ENCODE measurements at regions not wholly inside any gene's neighbourhood (a gene's known extent, or its start where the extent isn't known, plus 50 kb on each side); places are given as distances from the start of the nearest gene placed in this dataset.

GRCh38 chr4:33272722-33273121 lies 2552.6 kb downstream of the PCDH7 start:
- TF ChIP-seq, protein P1, sequence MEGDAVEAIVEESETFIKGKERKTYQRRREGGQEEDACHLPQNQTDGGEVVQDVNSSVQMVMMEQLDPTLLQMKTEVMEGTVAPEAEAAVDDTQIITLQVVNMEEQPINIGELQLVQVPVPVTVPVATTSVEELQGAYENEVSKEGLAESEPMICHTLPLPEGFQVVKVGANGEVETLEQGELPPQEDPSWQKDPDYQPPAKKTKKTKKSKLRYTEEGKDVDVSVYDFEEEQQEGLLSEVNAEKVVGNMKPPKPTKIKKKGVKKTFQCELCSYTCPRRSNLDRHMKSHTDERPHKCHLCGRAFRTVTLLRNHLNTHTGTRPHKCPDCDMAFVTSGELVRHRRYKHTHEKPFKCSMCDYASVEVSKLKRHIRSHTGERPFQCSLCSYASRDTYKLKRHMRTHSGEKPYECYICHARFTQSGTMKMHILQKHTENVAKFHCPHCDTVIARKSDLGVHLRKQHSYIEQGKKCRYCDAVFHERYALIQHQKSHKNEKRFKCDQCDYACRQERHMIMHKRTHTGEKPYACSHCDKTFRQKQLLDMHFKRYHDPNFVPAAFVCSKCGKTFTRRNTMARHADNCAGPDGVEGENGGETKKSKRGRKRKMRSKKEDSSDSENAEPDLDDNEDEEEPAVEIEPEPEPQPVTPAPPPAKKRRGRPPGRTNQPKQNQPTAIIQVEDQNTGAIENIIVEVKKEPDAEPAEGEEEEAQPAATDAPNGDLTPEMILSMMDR (IDR thresholded peaks at IDR 0.05): no peak
- TF ChIP-seq POLR2A (IDR thresholded peaks at IDR 0.05): no peak

Data from adrenal gland (tissue), 5 donors.